Neural crest cell (in vitro differentiated cells): ENCODE measurements at regions not wholly inside any gene's neighbourhood (a gene's known extent, or its start where the extent isn't known, plus 50 kb on each side); places are given as distances from the start of the nearest gene placed in this dataset.

Source experiments
- DNase-seq: peaks from one replicate; pipeline ENCODE4 v3.0.0; 2021; ENCODE audit warnings: low read depth, mixed read lengths, low spot score
- H3K27ac Mint-ChIP-seq: one replicate; pipeline ENCODE4 v1.8.0; 2021; ENCODE audit warnings: mild to moderate bottlenecking, mixed read lengths; ENCODE audit not compliant: unreplicated experiment
- H3K27me3 Mint-ChIP-seq: 2 replicates; pipeline ENCODE4 v1.8.0; 2021; ENCODE audit warnings: low read depth, mild to moderate bottlenecking, mixed read lengths
- H3K36me3 Mint-ChIP-seq: 2 replicates; pipeline ENCODE4 v1.8.0; 2021; ENCODE audit warnings: low read depth, mild to moderate bottlenecking, mixed read lengths
- H3K4me1 Mint-ChIP-seq: 2 replicates; pipeline ENCODE4 v1.8.0; 2021; ENCODE audit warnings: mixed read lengths
- H3K4me3 Mint-ChIP-seq: one replicate; pipeline ENCODE4 v1.8.0; 2021; ENCODE audit warnings: mild to moderate bottlenecking, mixed read lengths
- H3K9me3 Mint-ChIP-seq: 2 replicates; pipeline ENCODE4 v1.8.0; 2021; ENCODE audit warnings: mixed read lengths
- CTCF ChIP-seq: fragments of 200-600 bp; sonication (generic); conservative IDR thresholded peaks from 2 replicates; pipeline ENCODE4 v1.5.0; 2021; ENCODE audit warnings: antibody characterized with exemption, mild to moderate bottlenecking

- H3K4me3 Mint-ChIP-seq: no peak overlapping the region
- DNase-seq: no peak
- TF ChIP-seq CTCF: no peak
- H3K4me1 Mint-ChIP-seq: no peaks in the 10 kb centered on the region
- H3K27ac Mint-ChIP-seq: no peak overlapping the region
- H3K9me3 Mint-ChIP-seq: no peaks in the 10 kb centered on the region
- no peaks in the 10 kb centered on the region for H3K36me3 Mint-ChIP-seq
- H3K27me3 Mint-ChIP-seq: no peaks in the 10 kb centered on the region
Observed at GRCh38 chr2:193566276-193566675, 1371.5 kb upstream of the TMEFF2 start.

- DNase-seq: no peak
- no peak overlapping the region for H3K4me3 Mint-ChIP-seq
- TF ChIP-seq CTCF: no peak
- no peaks in the 10 kb centered on the region for H3K27me3 Mint-ChIP-seq
- H3K36me3 Mint-ChIP-seq: no peaks in the 10 kb centered on the region
- peaks cover 1% of the 10 kb centered on the region for H3K4me1 Mint-ChIP-seq
- H3K27ac Mint-ChIP-seq: no peak overlapping the region
- no peaks in the 10 kb centered on the region for H3K9me3 Mint-ChIP-seq
Observed at GRCh38 chr2:193562031-193562430, 1367.3 kb upstream of the TMEFF2 start.

- Mint-ChIP-seq H3K4me3 (no peak overlapping the region), H3K4me1 (peaks cover 8% of the 10 kb centered on the region), H3K27me3 (no peaks in the 10 kb centered on the region), H3K9me3 (no peaks in the 10 kb centered on the region), H3K36me3 (no peaks in the 10 kb centered on the region), H3K27ac (no peak overlapping the region)
- no peak for TF ChIP-seq CTCF
- no peak for DNase-seq
Observed at GRCh38 chr2:193561054-193561453, 1366.3 kb upstream of the TMEFF2 start.

GRCh38 chr2:193556766-193557470 is 1362.2 kb upstream of the TMEFF2 start:
- Mint-ChIP-seq H3K27me3 (no peaks in the 10 kb centered on the region), H3K27ac (no peak overlapping the region), H3K9me3 (no peaks in the 10 kb centered on the region)

GRCh38 chr2:193549661-193550060 is 1354.9 kb upstream of the TMEFF2 start:
- H3K9me3 Mint-ChIP-seq: peaks cover 7% of the 10 kb centered on the region
- H3K27ac Mint-ChIP-seq: no peak overlapping the region
- no peaks in the 10 kb centered on the region for H3K4me1 Mint-ChIP-seq
- no peak for TF ChIP-seq CTCF
- no peak overlapping the region for H3K4me3 Mint-ChIP-seq
- H3K27me3 Mint-ChIP-seq: no peaks in the 10 kb centered on the region
- H3K36me3 Mint-ChIP-seq: peaks cover 3% of the 10 kb centered on the region
- DNase-seq: no peak

More at GRCh38 chr2:193556766-193557470, 1362.2 kb upstream of the TMEFF2 start:
- Mint-ChIP-seq H3K4me1 (peaks cover 8% of the 10 kb centered on the region), H3K4me3 (no peak overlapping the region), H3K36me3 (no peaks in the 10 kb centered on the region)
- TF ChIP-seq CTCF: no peak
- DNase-seq: no peak
